IPS DF 6.9 (cell line): ENCODE measurements at regions not wholly inside any gene's neighbourhood (a gene's known extent, or its start where the extent isn't known, plus 50 kb on each side); places are given as distances from the start of the nearest gene placed in this dataset.

Source experiments
- DNase-seq: peaks from one replicate; pipeline ENCODE4 v3.0.0-alpha.2; 2013; ENCODE audit warnings: low read depth, low spot score
- H3K27ac ChIP-seq: one replicate; pipeline ENCODE4 v1.5.1; 2013; ENCODE audit warnings: low read length, control low read depth
- H3K27me3 ChIP-seq: 2 replicates; pipeline ENCODE4 v1.6.1; 2013; ENCODE audit warnings: mild to moderate bottlenecking, low read length; ENCODE audit not compliant: control insufficient read depth, insufficient read depth
- H3K36me3 ChIP-seq: 2 replicates; pipeline ENCODE4 v1.6.1; 2013; ENCODE audit warnings: low read length; ENCODE audit not compliant: control insufficient read depth, insufficient read depth
- H3K4me1 ChIP-seq: 2 replicates; pipeline ENCODE4 v1.6.1; 2013; ENCODE audit warnings: low read length; ENCODE audit not compliant: control insufficient read depth, insufficient read depth
- H3K4me3 ChIP-seq: 2 replicates; pipeline ENCODE4 v1.5.1; 2013; ENCODE audit warnings: mild to moderate bottlenecking, low read length
- H3K9me3 ChIP-seq: 2 replicates; pipeline ENCODE4 v1.6.1; 2013; ENCODE audit warnings: low read length, inconsistent platforms; ENCODE audit not compliant: control insufficient read depth, insufficient read depth
- WGBS: extraction: QIAGEN DNeasy Blood & Tissue Kit; methylation state at CpG from one replicate; pipeline ENCODE4 v1.1.7; 2013; ENCODE audit warnings: mixed read lengths, missing lambda C conversion rate; ENCODE audit not compliant: insufficient read length, insufficient coverage; 5-methylcytosine and 5-hydroxymethylcytosine counted together

DNA sequence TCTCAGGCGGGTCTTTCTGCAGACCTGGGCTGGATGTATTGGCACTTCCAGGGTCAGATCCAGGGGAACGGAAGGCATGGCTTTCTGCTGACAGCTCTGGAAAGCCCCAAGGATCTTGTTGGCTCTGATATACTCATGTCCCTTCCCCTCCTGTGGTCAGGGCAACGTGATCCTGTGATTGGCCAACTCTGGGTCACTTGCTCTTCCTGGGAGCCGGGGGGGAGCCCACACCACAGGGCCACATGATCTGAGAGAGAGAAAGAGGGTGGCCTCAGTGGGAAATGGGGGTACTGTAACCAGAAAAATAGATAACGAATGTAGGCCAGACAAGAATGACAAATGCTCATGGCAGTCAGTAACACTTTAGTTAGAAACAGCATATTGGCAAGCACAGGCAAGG, 223.0 kb downstream of the NFATC2 start:
- Histone ChIP-seq H3K36me3 (no peaks in the 10 kb centered on the region), H3K27ac (no peak overlapping the region), H3K9me3 (no peaks in the 10 kb centered on the region), H3K4me3 (no peak overlapping the region), H3K27me3 (no peaks in the 10 kb centered on the region), H3K4me1 (0 out of 2 replicates have a peak, but pooled peaks cover 1% of the 10 kb centered on the region)
- WGBS, result no CpG with 5 or more reads among the region's 5 CpGs
- DNase-seq, result no peak

GRCh38 chr20:51318058-51318949, 224.2 kb downstream of the NFATC2 start:
- Histone ChIP-seq H3K27ac (no peak overlapping the region), H3K4me1 (peaks cover 3% of the 10 kb centered on the region; the same call in 1 of the 2 replicates), H3K4me3 (no peak overlapping the region), H3K9me3 (no peaks in the 10 kb centered on the region), H3K36me3 (no peaks in the 10 kb centered on the region), H3K27me3 (no peaks in the 10 kb centered on the region; the same call in 1 of the 2 replicates)
- DNase-seq, result peak; percentile 72
- WGBS, result no CpG with 5 or more reads among the region's 27 CpGs

- Histone ChIP-seq H3K36me3 (no peaks in the 10 kb centered on the region), H3K27ac (no peak overlapping the region), H3K4me3 (no peak overlapping the region), H3K9me3 (no peaks in the 10 kb centered on the region), H3K4me1 (peaks cover 4% of the 10 kb centered on the region), H3K27me3 (no peaks in the 10 kb centered on the region; the same call in 1 of the 2 replicates)
- DNase-seq, result no peak
Measured at GRCh38 chr20:51315390-51315789, 227.1 kb downstream of the NFATC2 start.

- no peaks in the 10 kb centered on the region; the same call in 1 of the 2 replicates for H3K27me3 ChIP-seq
- H3K27ac ChIP-seq, result no peak overlapping the region
- DNase-seq, result no peak
- H3K4me1 ChIP-seq, result peaks cover 4% of the 10 kb centered on the region
- no peaks in the 10 kb centered on the region for H3K36me3 ChIP-seq
- no peaks in the 10 kb centered on the region for H3K9me3 ChIP-seq
- no peak overlapping the region for H3K4me3 ChIP-seq
- no CpG with 5 or more reads among the region's 5 CpGs for WGBS
Measured at GRCh38 chr20:51313358-51313827, 229.1 kb downstream of the NFATC2 start.

GRCh38 chr20:51312480-51312783, 230.1 kb downstream of the NFATC2 start:
- DNase-seq, result no peak
- no CpG with 5 or more reads among the region's 3 CpGs for WGBS
- peaks cover 4% of the 10 kb centered on the region for H3K4me1 ChIP-seq
- no peaks in the 10 kb centered on the region; the same call in 1 of the 2 replicates for H3K27me3 ChIP-seq
- H3K4me3 ChIP-seq, result no peak overlapping the region
- H3K27ac ChIP-seq, result no peak overlapping the region
- no peaks in the 10 kb centered on the region for H3K9me3 ChIP-seq
- no peaks in the 10 kb centered on the region for H3K36me3 ChIP-seq

- no peaks in the 10 kb centered on the region; the same call in 1 of the 2 replicates for H3K27me3 ChIP-seq
- WGBS, result no CpG with 5 or more reads among the region's 12 CpGs
- no peak overlapping the region for H3K4me3 ChIP-seq
- peak; percentile 74 for DNase-seq
- H3K27ac ChIP-seq, result no peak overlapping the region
- H3K36me3 ChIP-seq, result no peaks in the 10 kb centered on the region
- H3K9me3 ChIP-seq, result no peaks in the 10 kb centered on the region
- H3K4me1 ChIP-seq, result peaks cover 4% of the 10 kb centered on the region
Measured at GRCh38 chr20:51311636-51312479, 230.7 kb downstream of the NFATC2 start.

- Histone ChIP-seq H3K36me3 (no peaks in the 10 kb centered on the region), H3K9me3 (no peaks in the 10 kb centered on the region), H3K4me3 (no peak overlapping the region), H3K4me1 (peaks cover 8% of the 10 kb centered on the region), H3K27ac (no peak overlapping the region), H3K27me3 (no peaks in the 10 kb centered on the region; the same call in 1 of the 2 replicates)
- no CpG with 5 or more reads among the region's 2 CpGs for WGBS
- DNase-seq, result no peak
Measured at GRCh38 chr20:51310216-51310615, 232.3 kb downstream of the NFATC2 start.

DNA sequence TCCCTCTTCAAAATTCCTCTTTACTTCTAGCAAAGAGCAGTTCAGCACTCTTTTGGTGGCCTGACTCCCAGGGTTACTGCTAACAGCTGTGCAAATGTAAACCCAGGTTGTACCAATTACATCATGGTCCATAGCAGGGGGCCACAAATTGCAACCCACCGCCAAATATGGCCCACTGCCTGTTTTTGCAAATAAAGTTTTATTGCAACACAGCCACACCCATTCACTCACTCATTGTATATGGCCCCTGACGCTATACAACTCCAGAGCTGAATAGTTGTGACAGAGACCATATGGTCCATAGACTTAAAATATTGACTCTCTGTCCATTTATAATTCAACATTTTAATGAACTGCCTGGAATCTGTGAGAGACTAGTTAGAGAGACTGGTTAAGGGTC, 233.4 kb downstream of the NFATC2 start:
- peaks cover 8% of the 10 kb centered on the region for H3K4me1 ChIP-seq
- no peaks in the 10 kb centered on the region; the same call in 1 of the 2 replicates for H3K27me3 ChIP-seq
- no CpG with 5 or more reads among the region's 2 CpGs for WGBS
- no peak overlapping the region for H3K27ac ChIP-seq
- no peaks in the 10 kb centered on the region for H3K36me3 ChIP-seq
- DNase-seq, result no peak
- H3K4me3 ChIP-seq, result no peak overlapping the region
- H3K9me3 ChIP-seq, result 0 out of 2 replicates have a peak, but pooled peaks cover 2% of the 10 kb centered on the region

GRCh38 chr20:51306521-51307358, 235.8 kb downstream of the NFATC2 start:
- Histone ChIP-seq H3K36me3 (no peaks in the 10 kb centered on the region), H3K27ac (no peak overlapping the region), H3K4me3 (no peak overlapping the region), H3K9me3 (peaks cover 4% of the 10 kb centered on the region; the same call in 1 of the 2 replicates), H3K4me1 (peaks cover 6% of the 10 kb centered on the region), H3K27me3 (no peaks in the 10 kb centered on the region)
- no CpG with 5 or more reads among the region's 29 CpGs for WGBS
- DNase-seq, result peak; percentile 71

DNA sequence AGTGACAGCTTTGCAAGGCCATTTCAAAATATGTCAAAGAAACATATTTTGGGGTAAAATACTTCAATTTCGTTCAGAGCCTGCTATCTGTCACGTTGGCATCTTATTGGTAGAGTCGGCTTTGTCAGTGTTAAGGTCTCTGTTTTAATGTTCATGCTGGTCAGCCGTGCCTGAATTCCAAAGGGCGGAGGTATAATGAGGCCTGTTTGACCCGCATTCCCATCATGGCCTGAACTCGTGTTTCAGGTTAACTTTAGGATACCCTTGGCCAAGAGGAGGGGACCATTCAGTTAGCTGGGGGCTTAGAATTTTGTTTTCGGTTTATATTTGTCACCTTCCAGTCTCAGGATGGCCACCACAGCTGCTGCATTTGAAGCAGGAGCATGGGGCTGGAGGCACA, 236.4 kb downstream of the NFATC2 start:
- peaks cover 5% of the 10 kb centered on the region for H3K4me1 ChIP-seq
- DNase-seq, result no peak
- WGBS, result no CpG with 5 or more reads among the region's 8 CpGs
- no peaks in the 10 kb centered on the region for H3K36me3 ChIP-seq
- no peak overlapping the region for H3K27ac ChIP-seq
- no peaks in the 10 kb centered on the region for H3K27me3 ChIP-seq
- no peak overlapping the region for H3K4me3 ChIP-seq
- H3K9me3 ChIP-seq, result peaks cover 4% of the 10 kb centered on the region; the same call in 1 of the 2 replicates
